BJ (cell line): ENCODE measurements at regions not wholly inside any gene's neighbourhood (a gene's known extent, or its start where the extent isn't known, plus 50 kb on each side); places are given as distances from the start of the nearest gene placed in this dataset.
"Not testable (repeated sequence)": the region's sequence is repeated elsewhere in the genome, so short reads cannot be mapped to it uniquely, and the experiment has no call there.

Source experiments
- CTCF ChIA-PET: fragments of 350-600 bp; formaldehyde crosslinking; extraction: SDS; loops from one replicate; lab custom pipeline; 2021; ENCODE audit warnings: antibody characterized with exemption, inconsistent platforms; lab: Yijun Ruan, JAX
- POLR2A ChIA-PET: fragments of 300-600 bp; sonication (Branson Sonifier 250); formaldehyde crosslinking; extraction: SDS; loops from one replicate; lab custom pipeline; 2021; ENCODE audit warnings: antibody characterized with exemption; lab: Charles Lee
- DNase-seq: peaks from one replicate; pipeline ENCODE4 v3.0.0-alpha.2; 2011; ENCODE audit warnings: low read depth
- H3K27me3 ChIP-seq: 2 replicates; pipeline ENCODE4 v1.6.0; 2011; ENCODE audit warnings: low read length; ENCODE audit not compliant: control insufficient read depth, insufficient read depth
- H3K36me3 ChIP-seq: 2 replicates; pipeline ENCODE4 v1.5.1; 2011; ENCODE audit warnings: low read length; ENCODE audit not compliant: control insufficient read depth, insufficient read depth
- H3K4me3 ChIP-seq: 2 replicates; pipeline ENCODE4 v1.5.1; 2011; ENCODE audit warnings: low read depth, mild to moderate bottlenecking, control low read depth, low read length
- CTCF ChIP-seq: IDR thresholded peaks from 2 replicates; pipeline ENCODE4 v1.5.1; 2011; ENCODE audit warnings: low read depth, mild to moderate bottlenecking, control low read depth, inconsistent platforms, low read length, moderate library complexity; ENCODE audit not compliant: insufficient read depth

GRCh38 chr2:226087051-226087450 lies 687.5 kb downstream of the NYAP2 start:
- no peak for TF ChIP-seq CTCF
- Histone ChIP-seq H3K36me3 (no peaks in the 10 kb centered on the region), H3K27me3 (no peaks in the 10 kb centered on the region), H3K4me3 (no peak overlapping the region)
- DNase-seq, result no peak
- ChIA-PET CTCF (no interaction called here), POLR2A (interaction anchor here (0.6 kb wide), 1 partner anchor 11 kb away, joined by 3 read pairs; no protein-coding TSS in a partner anchor)

GRCh38 chr2:226086190-226086589 lies 686.7 kb downstream of the NYAP2 start:
- DNase-seq, result no peak
- CTCF ChIA-PET, result no interaction called here

GRCh38 chr2:226085425-226085824 lies 685.9 kb downstream of the NYAP2 start:
- POLR2A ChIA-PET, DNase-seq, H3K27me3 ChIP-seq, H3K36me3 ChIP-seq, H3K4me3 ChIP-seq: not testable (repeated sequence)
- CTCF ChIA-PET, result interaction anchor here (0.6 kb wide), 1 partner anchor 739 kb away, joined by 3 read pairs; no protein-coding TSS in a partner anchor

More at GRCh38 chr2:226086190-226086589, 686.7 kb downstream of the NYAP2 start:
- TF ChIP-seq CTCF, result no peak
- POLR2A ChIA-PET, result no interaction called here
- Histone ChIP-seq H3K4me3 (no peak overlapping the region), H3K27me3 (no peaks in the 10 kb centered on the region), H3K36me3 (no peaks in the 10 kb centered on the region)

- DNase-seq, result no peak
- H3K36me3 ChIP-seq, result no peaks in the 10 kb centered on the region
- CTCF ChIA-PET, result no interaction called here
- TF ChIP-seq CTCF, result no peak
- no peaks in the 10 kb centered on the region for H3K27me3 ChIP-seq
- H3K4me3 ChIP-seq, result no peak overlapping the region
- POLR2A ChIA-PET, result no interaction called here
These were observed 680.8 kb downstream of the NYAP2 start for GRCh38 chr2:226080334-226080733.

- ChIA-PET POLR2A (no interaction called here), CTCF (interaction anchor here (1.2 to 1.6 kb wide), 2 partner anchors 16 to 188 kb away, joined by 3 read pairs; no protein-coding TSS in a partner anchor)
- DNase-seq, result peak; percentile 66
- H3K4me3 ChIP-seq, result no peak overlapping the region
- H3K36me3 ChIP-seq, result no peaks in the 10 kb centered on the region
- no peaks in the 10 kb centered on the region for H3K27me3 ChIP-seq
- TF ChIP-seq CTCF, result no peak
These were observed 680.2 kb downstream of the NYAP2 start for GRCh38 chr2:226079671-226080181.

- TF ChIP-seq CTCF, result no peak
- Histone ChIP-seq H3K4me3 (no peak overlapping the region), H3K27me3 (no peaks in the 10 kb centered on the region), H3K36me3 (no peaks in the 10 kb centered on the region)
- ChIA-PET CTCF (interaction anchor here (1.2 to 1.6 kb wide), 2 partner anchors 15 to 187 kb away, joined by 3 read pairs; no protein-coding TSS in a partner anchor), POLR2A (no interaction called here)
- no peak for DNase-seq
These were observed 679.7 kb downstream of the NYAP2 start for GRCh38 chr2:226079196-226079595.
